COLO668 (cell line): ENCODE measurements at regions not wholly inside any gene's neighbourhood (a gene's known extent, or its start where the extent isn't known, plus 50 kb on each side); places are given as distances from the start of the nearest gene placed in this dataset.

Source experiments
- DNase-seq: peaks from one replicate; lab custom pipeline; 2025; ENCODE audit not compliant: unreplicated experiment; lab: John Stamatoyannopoulos, UW

GRCh38 chr10:132484922-132485321 is 52.7 kb upstream of the INPP5A start:
- no peak for DNase-seq

- no peak for DNase-seq
Observed at GRCh38 chr10:132485391-132485790, 52.2 kb upstream of the INPP5A start.

GRCh38 chr10:132486539-132487121 is 51.0 kb upstream of the INPP5A start:
- DNase-seq = no peak

GRCh38 chr10:132487241-132488135 is 50.1 kb upstream of the INPP5A start:
- no peak for DNase-seq
